Gastrocnemius medialis (tissue), 4 donors: ENCODE measurements at regions not wholly inside any gene's neighbourhood (a gene's known extent, or its start where the extent isn't known, plus 50 kb on each side); places are given as distances from the start of the nearest gene placed in this dataset.

Experiments used
- POLR2A ChIP-seq, 2 donors: fragments of 450-650 bp; IDR thresholded peaks; one replicate each; pipeline ENCODE4 v1.6.1; 2017; ENCODE audit warnings: antibody characterized with exemption in 2 of 2, mild to moderate bottlenecking in 2 of 2, moderate library complexity in 2 of 2
- TF ChIP-seq, protein P1 (sequence below), 5 experiments: fragments of 450-650 bp in 3 of 5; fragments of 200-600 bp in 2 of 5; sonication (generic) in 2 of 5; IDR thresholded peaks in 4 of 5; conservative IDR thresholded peaks in 1 of 5; 1 replicate in 4 of 5; 2 replicates in 1 of 5; pipeline ENCODE4 v1.5.1; 2016 to 2019; ENCODE audit warnings: antibody characterized with exemption in 5 of 5, mild to moderate bottlenecking in 3 of 5, moderate library complexity in 3 of 5

DNA sequence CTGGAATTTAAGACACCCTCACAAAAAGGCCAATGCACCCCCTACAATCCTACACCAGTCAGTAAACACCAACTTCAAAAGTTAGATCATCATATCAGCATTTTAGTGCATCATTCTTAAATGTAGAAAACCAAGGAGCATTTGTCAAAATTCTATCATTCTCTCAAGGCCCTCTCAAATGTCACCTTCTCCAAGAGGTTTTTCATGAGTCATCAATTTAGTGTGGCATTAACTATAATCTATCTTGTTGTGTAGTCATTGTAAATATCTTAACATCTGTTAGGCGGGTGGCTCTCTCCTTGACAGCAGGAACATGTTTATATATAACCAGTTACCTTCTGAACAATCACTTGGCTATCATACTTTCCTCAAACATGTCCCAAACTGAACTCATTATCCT, 62.1 kb upstream of the G2E3 start:
- TF ChIP-seq, protein P1, sequence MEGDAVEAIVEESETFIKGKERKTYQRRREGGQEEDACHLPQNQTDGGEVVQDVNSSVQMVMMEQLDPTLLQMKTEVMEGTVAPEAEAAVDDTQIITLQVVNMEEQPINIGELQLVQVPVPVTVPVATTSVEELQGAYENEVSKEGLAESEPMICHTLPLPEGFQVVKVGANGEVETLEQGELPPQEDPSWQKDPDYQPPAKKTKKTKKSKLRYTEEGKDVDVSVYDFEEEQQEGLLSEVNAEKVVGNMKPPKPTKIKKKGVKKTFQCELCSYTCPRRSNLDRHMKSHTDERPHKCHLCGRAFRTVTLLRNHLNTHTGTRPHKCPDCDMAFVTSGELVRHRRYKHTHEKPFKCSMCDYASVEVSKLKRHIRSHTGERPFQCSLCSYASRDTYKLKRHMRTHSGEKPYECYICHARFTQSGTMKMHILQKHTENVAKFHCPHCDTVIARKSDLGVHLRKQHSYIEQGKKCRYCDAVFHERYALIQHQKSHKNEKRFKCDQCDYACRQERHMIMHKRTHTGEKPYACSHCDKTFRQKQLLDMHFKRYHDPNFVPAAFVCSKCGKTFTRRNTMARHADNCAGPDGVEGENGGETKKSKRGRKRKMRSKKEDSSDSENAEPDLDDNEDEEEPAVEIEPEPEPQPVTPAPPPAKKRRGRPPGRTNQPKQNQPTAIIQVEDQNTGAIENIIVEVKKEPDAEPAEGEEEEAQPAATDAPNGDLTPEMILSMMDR (IDR thresholded peaks at IDR 0.05 in 4 of 5, conservative IDR thresholded peaks at IDR 0.05 in 1 of 5) = no peak
- no peak for TF ChIP-seq POLR2A (IDR thresholded peaks at IDR 0.05)
